ENCODE measurements at regions not wholly inside any gene's neighbourhood (a gene's known extent, or its start where the extent isn't known, plus 50 kb on each side); places are given as distances from the start of the nearest gene placed in this dataset.

- no peak for TF ChIP-seq CHD7 (IDR thresholded peaks at IDR 0.05; ENCODE audit: insufficient replicate concordance, low read length)
- no peak for TF ChIP-seq CBX5 (IDR thresholded peaks at IDR 0.05; ENCODE audit: low read depth, low read length)
- no peak for TF ChIP-seq HDAC2 (IDR thresholded peaks at IDR 0.05; ENCODE audit: borderline replicate concordance in 1 of 2, low read depth in 2 of 2, low read length in 2 of 2)
- TF ChIP-seq SIRT6 (IDR thresholded peaks at IDR 0.05; ENCODE audit: low read length), result no peak
- TF ChIP-seq JUN (IDR thresholded peaks at IDR 0.05; ENCODE audit: low read depth, low read length), result no peak
Observed at GRCh38 chr17:71735893-71736292, 384.9 kb upstream of the SOX9 start (continued).
